Stimulated activated CD4-positive, alpha-beta T cell treated with anti-CD3 and anti-CD28 coated beads, TNF-alpha, amount 100 ng/mL, for 1 hour (primary cell): ENCODE measurements at regions not wholly inside any gene's neighbourhood (a gene's known extent, or its start where the extent isn't known, plus 50 kb on each side); places are given as distances from the start of the nearest gene placed in this dataset.
"Not testable (repeated sequence)": the region's sequence is repeated elsewhere in the genome, so short reads cannot be mapped to it uniquely, and the experiment has no call there.

Experiments
- DNase-seq, 3 donors: peaks; one replicate each; pipeline ENCODE4 v3.0.0-alpha.2; 2020; ENCODE audit warnings: low read depth in 3 of 3, low spot score in 1 of 3

DNA sequence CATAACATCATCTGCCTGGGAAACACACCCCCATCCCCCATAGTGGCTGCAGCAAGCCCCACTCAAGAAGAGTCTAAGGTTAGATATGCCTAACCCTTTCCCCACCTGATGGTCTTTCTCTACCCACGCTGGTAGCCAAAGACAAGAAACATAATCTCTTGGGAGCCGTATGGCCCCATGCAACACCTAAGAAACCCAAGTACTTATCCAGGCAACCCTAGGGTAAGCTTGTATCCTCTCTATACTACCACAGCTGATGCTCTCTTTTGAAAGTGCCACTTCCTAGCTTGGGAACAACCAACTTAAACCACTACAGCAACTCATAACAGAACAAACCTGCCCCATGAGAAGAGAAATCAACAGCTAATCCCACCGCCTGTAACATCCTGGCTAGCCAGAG is 161.1 kb downstream of the MSN start:
- no peak for DNase-seq

DNA sequence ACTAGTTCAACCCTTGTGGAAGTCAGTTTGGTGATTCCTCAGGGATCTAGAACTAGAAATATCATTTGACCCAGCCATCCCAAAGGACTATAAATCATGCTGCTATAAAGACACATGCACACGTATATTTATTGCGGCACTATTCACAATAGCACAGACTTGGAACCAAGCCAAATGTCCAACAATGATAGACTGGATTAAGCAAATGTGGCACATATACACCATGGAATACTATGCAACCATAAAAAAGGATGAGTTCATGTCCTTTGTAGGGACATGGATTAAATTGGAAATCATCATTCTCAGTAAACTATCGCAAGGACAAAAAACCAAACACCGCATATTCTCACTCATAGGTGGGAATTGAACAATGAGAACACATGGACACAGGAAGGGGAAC is 157.8 kb downstream of the MSN start:
- not testable (repeated sequence) for DNase-seq

DNA sequence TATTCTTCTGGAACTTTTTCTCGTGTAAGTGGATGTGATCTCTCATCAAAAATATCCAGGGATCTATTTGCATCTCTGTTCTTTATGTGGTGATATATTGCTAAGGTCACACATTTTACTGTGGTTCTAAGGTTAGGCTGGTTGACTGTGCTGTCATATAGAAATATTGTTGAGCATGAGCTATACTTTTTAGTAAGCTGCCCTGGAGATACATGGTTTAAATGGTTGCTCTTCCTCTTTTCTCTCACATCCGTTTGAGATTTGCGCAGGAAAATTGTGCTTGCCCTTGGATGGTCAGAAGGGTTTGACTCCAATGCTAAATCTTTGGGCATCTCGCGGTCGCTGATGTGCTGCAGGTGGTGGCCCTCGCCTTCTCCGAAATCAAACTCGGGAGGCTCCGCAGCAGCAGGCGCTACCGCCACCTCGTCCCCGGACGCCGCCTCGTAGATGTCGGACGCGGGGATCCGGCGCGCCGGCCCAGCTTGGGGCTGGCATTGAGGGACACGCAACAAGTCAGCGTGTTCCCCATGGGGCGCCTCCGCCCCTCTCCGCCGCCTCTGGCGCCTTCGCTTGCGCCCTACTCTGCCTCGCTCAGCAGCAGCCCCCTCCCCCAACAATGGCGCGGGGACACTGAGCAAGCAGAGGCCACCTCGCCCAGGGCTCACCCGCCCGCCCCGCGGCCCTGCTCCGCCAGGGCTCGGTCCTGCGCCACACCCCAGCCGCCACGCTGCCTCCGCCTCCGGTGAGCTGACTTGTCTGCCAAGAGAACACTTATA is 154.5 kb downstream of the MSN start:
- DNase-seq, result peak in 1 of 3 donors; percentile 20

DNA sequence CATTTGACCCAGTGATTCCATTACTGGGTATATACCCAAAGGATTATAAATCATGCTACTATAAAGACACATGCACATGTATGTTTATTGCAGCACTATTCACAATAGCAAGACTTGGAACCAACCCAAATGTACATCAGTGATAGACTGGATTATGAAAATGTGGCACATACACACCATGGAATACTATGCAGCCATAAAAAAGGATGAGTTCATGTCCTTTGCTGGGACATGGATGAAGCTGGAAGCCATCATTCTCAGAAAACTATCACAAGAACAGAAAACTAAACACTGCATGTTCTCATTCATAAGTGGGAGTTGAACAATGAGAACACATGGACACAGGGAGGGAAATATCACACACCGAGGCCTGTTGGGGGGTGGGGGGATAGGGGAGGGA is 152.5 kb downstream of the MSN start:
- not testable (repeated sequence) for DNase-seq

DNA sequence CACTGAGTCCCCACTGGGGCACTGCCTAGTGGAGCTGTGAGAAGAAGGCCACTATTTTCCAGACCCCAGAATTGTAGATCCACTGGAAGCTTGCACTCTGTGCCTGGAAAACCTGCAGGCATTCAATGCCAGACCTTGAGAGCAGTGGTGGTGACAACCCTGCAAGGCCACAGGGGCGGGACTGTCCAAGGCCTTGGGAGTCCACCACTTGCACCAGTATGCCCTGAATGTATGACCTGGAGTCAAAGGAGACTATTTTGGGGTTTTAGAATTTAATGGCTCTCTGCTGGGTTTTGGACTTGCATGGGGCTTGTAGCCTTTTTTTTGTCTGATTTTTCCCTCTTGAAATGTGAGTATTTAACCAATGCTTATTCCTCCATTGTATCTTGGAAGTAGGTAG is 145.8 kb downstream of the MSN start:
- no peak for DNase-seq

DNA sequence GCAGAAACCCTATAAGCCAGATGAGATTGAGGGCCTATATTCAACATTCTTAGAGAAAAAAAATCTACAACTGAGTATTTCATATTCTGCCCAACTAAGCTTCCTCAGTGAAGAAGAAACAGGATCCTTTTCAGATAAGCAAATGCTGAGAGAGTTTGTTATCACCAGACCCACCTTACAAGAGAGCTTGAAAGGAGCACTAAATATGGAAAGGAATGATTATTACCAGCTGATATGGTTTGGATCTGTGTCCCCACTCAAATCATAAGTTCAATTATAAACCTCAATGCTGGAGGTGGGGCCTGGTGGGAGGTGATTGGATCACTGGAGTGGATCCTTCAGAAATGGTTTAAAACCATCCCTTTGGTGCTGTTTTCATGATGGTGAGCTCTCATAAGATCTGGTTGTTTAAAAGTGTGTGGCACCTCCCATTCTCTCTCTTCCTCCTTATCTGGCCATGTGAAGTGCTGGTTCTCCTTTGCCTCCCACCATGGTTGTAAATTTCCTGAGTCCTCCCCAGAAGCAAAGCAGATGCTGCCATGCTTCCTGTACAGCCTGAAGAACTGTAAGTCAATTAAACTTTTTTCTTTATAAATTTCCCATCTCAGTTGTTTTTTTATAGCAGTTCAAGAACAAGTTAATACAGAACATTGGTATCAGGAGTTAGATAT is 144.2 kb downstream of the MSN start:
- DNase-seq, result no peak
